ENCODE measurements at regions not wholly inside any gene's neighbourhood (a gene's known extent, or its start where the extent isn't known, plus 50 kb on each side); places are given as distances from the start of the nearest gene placed in this dataset.

GRCh38 chrX:26328608-26329319 is 112.8 kb downstream of the MAGEB5 start:
- CTCF ChIA-PET, result no interaction called here
- TF ChIP-seq CUX1 (IDR thresholded peaks at IDR 0.05; ENCODE audit: insufficient replicate concordance, low read depth, low read length) (no peak), EP300 (IDR thresholded peaks at IDR 0.05; ENCODE audit: borderline replicate concordance in 1 of 2, control insufficient read depth in 1 of 2, low read depth in 2 of 2, low read length in 2 of 2) (no peak), NFIC (IDR thresholded peaks at IDR 0.05; ENCODE audit: low read depth, low read length) (no peak), NFYB (IDR thresholded peaks at IDR 0.05; ENCODE audit: insufficient read depth, low read depth, low read length) (no peak), NR2C2 (IDR thresholded peaks at IDR 0.05; ENCODE audit: borderline replicate concordance, control insufficient read depth, insufficient read length, low read depth) (no peak), JUNB (IDR thresholded peaks at IDR 0.05) (no peak), HCFC1 (IDR thresholded peaks at IDR 0.05; ENCODE audit: low read length) (no peak), KLF5 (IDR thresholded peaks at IDR 0.05; ENCODE audit: partially characterized antibody) (no peak), TAF1 (IDR thresholded peaks at IDR 0.05; ENCODE audit: borderline replicate concordance, low read depth, low read length) (no peak), DPF2 (IDR thresholded peaks at IDR 0.05) (no peak), ZZZ3 (IDR thresholded peaks at IDR 0.05; ENCODE audit: control insufficient read depth, insufficient read length, low read depth) (no peak), ZNF622 (IDR thresholded peaks at IDR 0.05) (no peak), ETV6 (conservative IDR thresholded peaks at IDR 0.05 in 1 of 2, IDR thresholded peaks at IDR 0.05 in 1 of 2; ENCODE audit: borderline replicate concordance in 1 of 2, low read depth in 1 of 2) (no peak), SPI1 (IDR thresholded peaks at IDR 0.05; ENCODE audit: borderline replicate concordance, insufficient read depth, low read depth, low read length) (no peak)
- no peak overlapping the region for H3K27ac ChIP-seq (ENCODE audit: control insufficient read depth, insufficient read depth)
- no peak overlapping the region for H3K4me3 ChIP-seq
- intact Hi-C loops (cut with micrococcal nuclease; ENCODE audit: unreplicated experiment) (no loop called here), in situ Hi-C loops (cut with MboI) (no loop called here)
- no peak overlapping the region for H3K9ac ChIP-seq (ENCODE audit: control insufficient read depth, insufficient read depth, low read length)
- no peaks in the 10 kb centered on the region for H3K27me3 ChIP-seq (replicated peaks in 1 of 2; ENCODE audit: control insufficient read depth in 2 of 2, insufficient read depth in 2 of 2, low read length in 1 of 2)
- no peak for ATAC-seq
- no peak overlapping the region for H3K4me2 ChIP-seq (ENCODE audit: control insufficient read depth, insufficient read depth)
- no peaks in the 10 kb centered on the region for H4K20me1 ChIP-seq (ENCODE audit: control insufficient read depth, insufficient read depth)
- H3K4me1 ChIP-seq (ENCODE audit: control insufficient read depth, insufficient read depth, low read length), result no peaks in the 10 kb centered on the region
- H3K9me3 ChIP-seq (replicated peaks; ENCODE audit: control insufficient read depth, insufficient read depth, low read length), result no peaks in the 10 kb centered on the region
- POLR2A ChIA-PET, result no interaction called here
- no peaks in the 10 kb centered on the region for H3K79me2 ChIP-seq (ENCODE audit: control insufficient read depth, insufficient read depth, low read length)
- H2AFZ ChIP-seq (ENCODE audit: control insufficient read depth, low read depth, low read length), result no peak overlapping the region
- no peak for DNase-seq (ENCODE audit: low read depth, low spot score)
- no peak for FAIRE-seq
- SMC1A ChIA-PET (ENCODE audit: uncharacterized antibody, unreplicated experiment), result no interaction called here
- RAD21 ChIA-PET (ENCODE audit: unreplicated experiment), result no interaction called here
- 0% methylated on average over 3 of the region's 3 CpGs for WGBS (ENCODE audit: insufficient coverage, insufficient replicate concordance, low lambda C conversion rate, missing lambda C conversion rate)
- no TSS peak for BruUV-seq (replicated peaks)
- no peaks in the 10 kb centered on the region for H3K36me3 ChIP-seq (ENCODE audit: control insufficient read depth in 2 of 2, insufficient read depth in 2 of 2, low read length in 1 of 2)

Measured in GM12878 (cell line).